GM12878 (cell line): ENCODE measurements at regions not wholly inside any gene's neighbourhood (a gene's known extent, or its start where the extent isn't known, plus 50 kb on each side); places are given as distances from the start of the nearest gene placed in this dataset.

Experiments
- ATAC-seq: fragments of 200-7000 bp; cut with Tn5 transposase; 3 replicates; pipeline ENCODE4 v1.9.1; 2020; ENCODE audit warnings: mild to moderate bottlenecking, moderate library complexity
- BruUV-seq: library from RNA; stranded (reverse); fragments of 400-500 nt; replicated peaks from 2 replicates; lab custom pipeline; 2021; lab: Mats Ljungman, UMichigan
- CTCF ChIA-PET: fragments of 300-600 bp; sonication (Branson Sonifier 250); formaldehyde crosslinking; extraction: SDS; loops from one replicate; lab custom pipeline; 2021; ENCODE audit warnings: inconsistent platforms; lab: Yijun Ruan, JAX
- POLR2A ChIA-PET: fragments of 350-600 bp; formaldehyde crosslinking; extraction: SDS; loops from one replicate; lab custom pipeline; 2021; ENCODE audit warnings: inconsistent platforms; lab: Charles Lee
- RAD21 ChIA-PET: fragments of 300-600 bp; sonication (Branson Sonifier 250); formaldehyde crosslinking; loops from one replicate; lab custom pipeline; 2023; ENCODE audit warnings: antibody characterized with exemption; ENCODE audit not compliant: unreplicated experiment; lab: Charles Lee
- SMC1A ChIA-PET: fragments of 300-600 bp; sonication (Branson Sonifier 250); formaldehyde crosslinking; loops from one replicate; lab custom pipeline; 2023; ENCODE audit not compliant: unreplicated experiment, uncharacterized antibody; lab: Charles Lee
- DNase-seq: peaks from one replicate; pipeline ENCODE4 v3.0.0-alpha.2; 2011; ENCODE audit warnings: low read depth, low spot score
- FAIRE-seq: peaks from 3 replicates; lab custom pipeline; 2011; peaks lifted over from hg19 to GRCh38; lab: Jason Lieb, UNC
- H2AFZ ChIP-seq: 2 replicates; pipeline ENCODE4 v1.6.0; 2011; ENCODE audit warnings: low read depth, low read length, control low read depth; ENCODE audit not compliant: control insufficient read depth
- H3K27ac ChIP-seq: 2 replicates; pipeline ENCODE4 v1.5.1; 2011; ENCODE audit warnings: control low read depth; ENCODE audit not compliant: control insufficient read depth, insufficient read depth
- H3K27me3 ChIP-seq, 2 experiments: replicated peaks in 1 of 2; 2 replicates each; pipeline versions ENCODE4 v1.6.0 to v1.6.1; 2011; ENCODE audit warnings: low read length in 1 of 2; ENCODE audit not compliant: control insufficient read depth in 2 of 2, insufficient read depth in 2 of 2
- H3K36me3 ChIP-seq, 2 experiments: 2 replicates each; pipeline ENCODE4 v1.5.1; 2011; ENCODE audit warnings: low read length in 1 of 2; ENCODE audit not compliant: control insufficient read depth in 2 of 2, insufficient read depth in 2 of 2
- H3K4me1 ChIP-seq: 2 replicates; pipeline ENCODE4 v1.6.1; 2011; ENCODE audit warnings: mild to moderate bottlenecking, low read length, moderate library complexity, mixed read lengths; ENCODE audit not compliant: control insufficient read depth, insufficient read depth
- H3K4me2 ChIP-seq: 2 replicates; pipeline ENCODE4 v1.6.0; 2011; ENCODE audit warnings: control low read depth; ENCODE audit not compliant: control insufficient read depth, insufficient read depth
- H3K4me3 ChIP-seq: fragments of 200-600 bp; sonication (generic); 2 replicates; pipeline ENCODE4 v1.5.1; 2016
- H3K79me2 ChIP-seq: 2 replicates; pipeline ENCODE4 v1.6.0; 2011; ENCODE audit warnings: low read length; ENCODE audit not compliant: control insufficient read depth, insufficient read depth
- H3K9ac ChIP-seq: 2 replicates; pipeline ENCODE4 v1.8.0; 2011; ENCODE audit warnings: low read length, control low read depth, mixed read lengths; ENCODE audit not compliant: control insufficient read depth, insufficient read depth
- H3K9me3 ChIP-seq: replicated peaks from 3 replicates; pipeline ENCODE4 v1.5.1; 2011; ENCODE audit warnings: mild to moderate bottlenecking, low read length; ENCODE audit not compliant: control insufficient read depth, insufficient read depth
- H4K20me1 ChIP-seq: 2 replicates; pipeline ENCODE4 v1.6.0; 2011; ENCODE audit not compliant: control insufficient read depth, insufficient read depth
- HDGF ChIP-seq: fragments of 450-650 bp; IDR thresholded peaks from 2 replicates; pipeline ENCODE4 v1.6.1; 2016; ENCODE audit warnings: antibody characterized with exemption
- IRF5 ChIP-seq: fragments of 450-650 bp; IDR thresholded peaks from 2 replicates; pipeline ENCODE4 v1.6.1; 2017; ENCODE audit warnings: borderline replicate concordance
- MAX ChIP-seq: IDR thresholded peaks from 2 replicates; pipeline ENCODE4 v1.6.1; 2012; ENCODE audit warnings: low read depth, low read length, improper control_type of control experiment
- MYC ChIP-seq: IDR thresholded peaks from 2 replicates; pipeline ENCODE4 v1.6.1; 2011; ENCODE audit warnings: mild to moderate bottlenecking, low read length, moderate library complexity, inconsistent platforms; ENCODE audit not compliant: insufficient read depth, insufficient replicate concordance, insufficient read length, severe bottlenecking
- RELA ChIP-seq: fragments of 450-650 bp; IDR thresholded peaks from 2 replicates; pipeline ENCODE4 v1.8.0; 2014; ENCODE audit warnings: borderline replicate concordance; ENCODE audit not compliant: partially characterized antibody
- SMAD1 ChIP-seq: fragments of 450-650 bp; IDR thresholded peaks from 2 replicates; pipeline ENCODE4 v1.6.1; 2018; ENCODE audit warnings: mild to moderate bottlenecking, low read depth; ENCODE audit not compliant: partially characterized antibody
- SP1 ChIP-seq: IDR thresholded peaks from one replicate; pipeline ENCODE4 v1.6.1; 2011; ENCODE audit warnings: low read depth, low read length
- TCF12 ChIP-seq: IDR thresholded peaks from 2 replicates; pipeline ENCODE4 v1.6.1; 2011; ENCODE audit warnings: low read depth, mild to moderate bottlenecking, low read length
- ZNF207 ChIP-seq: fragments of 450-650 bp; IDR thresholded peaks from 2 replicates; pipeline ENCODE4 v1.6.1; 2014; ENCODE audit warnings: antibody characterized with exemption, mild to moderate bottlenecking, borderline replicate concordance
- ZNF274 ChIP-seq: IDR thresholded peaks from one replicate; pipeline ENCODE4 v1.8.0; 2011; ENCODE audit not compliant: insufficient read length, insufficient read depth
- ZNF384 ChIP-seq: IDR thresholded peaks from 2 replicates; pipeline ENCODE4 v1.6.1; 2012; ENCODE audit warnings: low read depth, mild to moderate bottlenecking, low read length, improper control_type of control experiment, borderline replicate concordance
- WGBS: methylation state at CpG from one replicate; pipeline ENCODE4 v1.1.6; 2016; ENCODE audit warnings: low lambda C conversion rate; ENCODE audit not compliant: insufficient replicate concordance, insufficient coverage; ENCODE audit errors: missing lambda C conversion rate; 5-methylcytosine and 5-hydroxymethylcytosine counted together
- in situ Hi-C: fragments of 300-500 bp; cut with MboI; formaldehyde crosslinking; loops from 9 replicates; pipeline ENCODE4 v1.14.3; 2018; ENCODE audit warnings: mixed read lengths
- intact Hi-C: fragments of 100-400 bp; cut with micrococcal nuclease; formaldehyde crosslinking; loops from one replicate; pipeline ENCODE4 v1.14.2; 2022; ENCODE audit not compliant: unreplicated experiment
- TF ChIP-seq, protein P1 (sequence below): fragments of 450-650 bp; conservative IDR thresholded peaks from 2 replicates; pipeline ENCODE4 v1.6.1; 2017; ENCODE audit warnings: mild to moderate bottlenecking, moderate library complexity

DNA sequence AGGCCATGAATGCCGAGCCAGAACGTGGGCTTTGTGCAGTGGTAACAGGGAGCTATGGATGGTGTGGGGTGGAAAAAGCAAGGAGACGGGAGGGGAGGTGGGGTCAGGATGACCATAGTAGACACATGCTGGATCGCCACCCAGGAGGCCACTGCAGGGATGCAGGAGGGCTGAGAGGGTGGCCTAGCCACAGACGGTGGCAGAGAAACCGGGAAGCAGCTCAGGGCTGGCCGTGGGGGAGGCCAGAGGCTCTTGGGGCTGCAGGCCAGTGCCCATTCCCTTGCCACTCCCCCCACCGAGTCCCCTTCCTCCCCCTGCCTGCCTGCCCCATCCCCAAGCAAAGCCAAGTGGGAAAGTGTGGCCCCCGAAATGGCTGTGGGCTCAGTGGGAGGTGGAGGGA is 59.1 kb upstream of the TCF20 start:
- FAIRE-seq (no peak), DNase-seq (no peak), ATAC-seq (no peak)
- in situ Hi-C loops (no loop called here), intact Hi-C loops (no loop called here)
- no TSS peak for BruUV-seq
- ChIA-PET POLR2A (no interaction called here), CTCF (no interaction called here), RAD21 (no interaction called here), SMC1A (no interaction called here)
- Histone ChIP-seq H3K4me1 (peaks cover 5% of the 10 kb centered on the region), H3K9ac (no peak overlapping the region), H3K9me3 (no peaks in the 10 kb centered on the region), H3K27me3 (no peaks in the 10 kb centered on the region), H2AFZ (no peak overlapping the region), H3K36me3 (no peaks in the 10 kb centered on the region), H3K4me3 (no peak overlapping the region), H3K79me2 (no peaks in the 10 kb centered on the region), H3K27ac (no peak overlapping the region), H3K4me2 (no peak overlapping the region), H4K20me1 (no peaks in the 10 kb centered on the region)
- WGBS: 45% methylated on average over 5 of the region's 9 CpGs
- TF ChIP-seq SMAD1 (no peak), IRF5 (no peak), MAX (no peak), RELA (no peak), HDGF (no peak), ZNF384 (no peak), ZNF207 (no peak), ZNF274 (no peak), TCF12 (no peak), MYC (no peak), SP1 (no peak)
- TF ChIP-seq, protein P1, sequence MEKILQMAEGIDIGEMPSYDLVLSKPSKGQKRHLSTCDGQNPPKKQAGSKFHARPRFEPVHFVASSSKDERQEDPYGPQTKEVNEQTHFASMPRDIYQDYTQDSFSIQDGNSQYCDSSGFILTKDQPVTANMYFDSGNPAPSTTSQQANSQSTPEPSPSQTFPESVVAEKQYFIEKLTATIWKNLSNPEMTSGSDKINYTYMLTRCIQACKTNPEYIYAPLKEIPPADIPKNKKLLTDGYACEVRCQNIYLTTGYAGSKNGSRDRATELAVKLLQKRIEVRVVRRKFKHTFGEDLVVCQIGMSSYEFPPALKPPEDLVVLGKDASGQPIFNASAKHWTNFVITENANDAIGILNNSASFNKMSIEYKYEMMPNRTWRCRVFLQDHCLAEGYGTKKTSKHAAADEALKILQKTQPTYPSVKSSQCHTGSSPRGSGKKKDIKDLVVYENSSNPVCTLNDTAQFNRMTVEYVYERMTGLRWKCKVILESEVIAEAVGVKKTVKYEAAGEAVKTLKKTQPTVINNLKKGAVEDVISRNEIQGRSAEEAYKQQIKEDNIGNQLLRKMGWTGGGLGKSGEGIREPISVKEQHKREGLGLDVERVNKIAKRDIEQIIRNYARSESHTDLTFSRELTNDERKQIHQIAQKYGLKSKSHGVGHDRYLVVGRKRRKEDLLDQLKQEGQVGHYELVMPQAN: no peak
